Naive thymus-derived CD8-positive, alpha-beta T cell (primary cell): ENCODE measurements at regions not wholly inside any gene's neighbourhood (a gene's known extent, or its start where the extent isn't known, plus 50 kb on each side); places are given as distances from the start of the nearest gene placed in this dataset.

Experiments used
- ATAC-seq, 2 donors: fragments of 150-1000 bp; cut with Tn5 transposase in 1 of 2; sonication (Bioruptor Pico), chemical (Tn5 transposase) in 1 of 2; 1 replicate in 1 of 2; 2 replicates in 1 of 2; pipeline ENCODE4 v1.10.0; 2021; ENCODE audit warnings: mild to moderate bottlenecking in 2 of 2, moderate library complexity in 2 of 2
- POLR2A ChIA-PET: fragments of 350-600 bp; sonication (Branson Sonifier 250); formaldehyde crosslinking; loops from one replicate; lab custom pipeline; 2021; ENCODE audit warnings: antibody characterized with exemption; lab: Charles Lee
- DNase-seq, 10 donors: peaks; one replicate each; pipeline versions ENCODE4 v3.0.0 to v3.0.0-alpha.2; 2020 to 2022
- H3K27ac Mint-ChIP-seq, 10 donors: one replicate each; pipeline ENCODE4 v1.8.0; 2020 to 2022; ENCODE audit warnings: mild to moderate bottlenecking in 10 of 10, mixed read lengths in 10 of 10, moderate library complexity in 4 of 10, inconsistent platforms in 1 of 10
- H3K27me3 Mint-ChIP-seq, 5 donors: one replicate each; pipeline ENCODE4 v1.8.0; 2021 to 2022; ENCODE audit warnings: mixed read lengths in 5 of 5
- H3K36me3 Mint-ChIP-seq, 3 donors: one replicate each; pipeline ENCODE4 v1.8.0; 2020 to 2022; ENCODE audit warnings: mixed read lengths in 3 of 3, mild to moderate bottlenecking in 2 of 3, inconsistent platforms in 1 of 3
- H3K4me1 Mint-ChIP-seq, 4 donors: one replicate each; pipeline ENCODE4 v1.8.0; 2021 to 2022; ENCODE audit warnings: mixed read lengths in 4 of 4
- H3K4me3 Mint-ChIP-seq, 10 donors: one replicate each; pipeline ENCODE4 v1.8.0; 2020 to 2022; ENCODE audit warnings: mild to moderate bottlenecking in 10 of 10, mixed read lengths in 10 of 10, moderate library complexity in 6 of 10, inconsistent platforms in 1 of 10
- H3K9me3 Mint-ChIP-seq, 9 donors: one replicate each; pipeline ENCODE4 v1.8.0; 2020 to 2022; ENCODE audit warnings: mixed read lengths in 9 of 9, mild to moderate bottlenecking in 3 of 9, inconsistent platforms in 1 of 9, moderate library complexity in 1 of 9

DNA sequence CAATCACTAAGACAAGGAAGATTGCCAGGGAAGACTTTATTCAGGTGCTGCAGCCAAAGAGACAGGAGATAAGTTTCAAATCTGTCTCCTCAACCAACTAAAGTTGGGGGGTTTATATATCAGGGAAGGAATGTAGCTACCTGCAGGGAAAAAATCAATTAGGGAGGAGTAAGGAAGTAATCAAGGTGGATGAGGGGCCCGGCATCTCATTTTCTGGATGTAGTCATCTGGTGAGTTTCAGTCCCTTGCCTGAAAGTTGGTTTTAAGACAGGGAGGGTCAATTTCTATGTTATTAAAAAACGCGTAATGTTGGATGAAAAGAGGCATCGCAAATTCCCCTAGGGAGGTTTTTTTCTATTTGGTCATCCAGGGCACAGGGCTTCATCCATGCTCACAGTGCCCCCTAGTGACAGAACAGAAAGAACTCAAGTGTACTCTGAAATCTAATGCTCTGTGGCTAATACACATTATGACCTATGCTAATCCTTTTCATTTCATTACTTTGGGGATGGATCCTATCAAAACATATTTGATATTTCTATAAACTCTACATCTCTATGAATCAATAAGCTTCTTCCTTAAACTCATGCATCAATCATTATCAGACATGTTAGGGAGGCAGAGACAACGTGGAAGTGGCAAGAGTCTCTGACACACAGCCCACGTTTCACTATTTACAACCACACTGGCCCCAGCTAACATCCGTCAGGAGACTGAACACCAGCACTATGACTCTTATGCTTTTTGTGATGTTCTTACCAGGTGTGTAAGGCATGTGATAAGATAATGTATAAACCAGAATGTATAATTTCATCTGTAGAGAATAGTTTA is 1577.0 kb upstream of the TENM3 start:
- no peaks in the 10 kb centered on the region for H3K36me3 Mint-ChIP-seq
- H3K9me3 Mint-ChIP-seq, result peaks cover 0 to 1% (median 0%) of the 10 kb centered on the region in 9 donors
- H3K4me3 Mint-ChIP-seq, result peak overlapping the region in 1 of 10 donors; percentile 28
- no peak overlapping the region for H3K27ac Mint-ChIP-seq
- H3K27me3 Mint-ChIP-seq, result no peaks in the 10 kb centered on the region
- peak in 1 of 2 donors; percentile 62 for ATAC-seq
- POLR2A ChIA-PET, result no interaction called here
- peaks cover 0 to 8% (median 0%) of the 10 kb centered on the region in 4 donors for H3K4me1 Mint-ChIP-seq
- DNase-seq, result peak in 6 of 10 donors; percentile 14 to 69 (median 22)

DNA sequence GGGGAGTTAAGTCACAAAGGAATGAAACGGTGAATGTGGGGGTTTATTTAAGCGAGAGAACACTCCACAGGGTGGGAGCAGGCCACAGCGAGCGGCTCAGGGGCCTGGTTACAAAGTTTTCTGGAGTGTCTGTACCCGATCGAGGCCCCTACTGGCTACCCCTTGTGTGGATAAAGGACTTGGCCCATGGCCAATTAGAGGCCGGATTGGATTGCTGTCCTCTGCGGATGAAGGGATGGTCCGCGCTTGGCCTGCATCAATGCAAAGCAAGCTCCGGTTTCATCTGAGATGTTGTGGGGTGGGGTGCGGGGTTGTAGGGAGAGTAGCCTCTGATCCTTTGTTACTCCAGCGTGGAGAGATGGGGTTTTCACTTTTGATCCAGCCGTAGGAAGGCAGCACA is 1574.5 kb upstream of the TENM3 start:
- H3K27me3 Mint-ChIP-seq, result peaks cover 0 to 8% (median 3%) of the 10 kb centered on the region in 5 donors
- no peaks in the 10 kb centered on the region for H3K9me3 Mint-ChIP-seq
- DNase-seq (no peak), ATAC-seq (no peak)
- no peak overlapping the region for H3K27ac Mint-ChIP-seq
- H3K4me1 Mint-ChIP-seq, result peaks cover 0 to 8% (median 0%) of the 10 kb centered on the region in 4 donors
- no peak overlapping the region for H3K4me3 Mint-ChIP-seq
- H3K36me3 Mint-ChIP-seq, result no peaks in the 10 kb centered on the region
- POLR2A ChIA-PET, result no interaction called here

DNA sequence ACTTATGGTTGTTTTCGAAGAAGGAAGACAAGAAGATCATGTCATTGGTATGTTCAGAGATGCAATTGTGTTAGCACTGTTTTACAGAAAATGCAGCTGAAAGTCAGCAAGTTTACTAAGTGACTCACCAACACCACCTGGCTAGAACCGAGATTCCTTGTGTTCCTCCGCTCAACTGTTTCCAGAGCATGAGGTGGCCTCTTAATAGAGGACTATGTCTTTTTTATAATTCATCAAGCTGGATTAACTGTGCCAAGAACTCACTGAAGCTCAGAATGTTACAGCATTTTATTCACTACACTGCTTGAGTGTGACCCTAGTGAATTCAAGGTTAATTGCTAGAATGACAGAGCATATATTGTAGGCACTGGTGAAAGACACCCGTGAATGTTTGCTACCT is 1573.5 kb upstream of the TENM3 start:
- Mint-ChIP-seq H3K9me3 (no peaks in the 10 kb centered on the region), H3K27ac (no peak overlapping the region), H3K4me3 (no peak overlapping the region), H3K27me3 (peaks cover 0 to 8% (median 3%) of the 10 kb centered on the region in 5 donors), H3K4me1 (peaks cover 0 to 8% (median 0%) of the 10 kb centered on the region in 4 donors), H3K36me3 (no peaks in the 10 kb centered on the region)
- POLR2A ChIA-PET, result no interaction called here
- DNase-seq (no peak), ATAC-seq (no peak)

DNA sequence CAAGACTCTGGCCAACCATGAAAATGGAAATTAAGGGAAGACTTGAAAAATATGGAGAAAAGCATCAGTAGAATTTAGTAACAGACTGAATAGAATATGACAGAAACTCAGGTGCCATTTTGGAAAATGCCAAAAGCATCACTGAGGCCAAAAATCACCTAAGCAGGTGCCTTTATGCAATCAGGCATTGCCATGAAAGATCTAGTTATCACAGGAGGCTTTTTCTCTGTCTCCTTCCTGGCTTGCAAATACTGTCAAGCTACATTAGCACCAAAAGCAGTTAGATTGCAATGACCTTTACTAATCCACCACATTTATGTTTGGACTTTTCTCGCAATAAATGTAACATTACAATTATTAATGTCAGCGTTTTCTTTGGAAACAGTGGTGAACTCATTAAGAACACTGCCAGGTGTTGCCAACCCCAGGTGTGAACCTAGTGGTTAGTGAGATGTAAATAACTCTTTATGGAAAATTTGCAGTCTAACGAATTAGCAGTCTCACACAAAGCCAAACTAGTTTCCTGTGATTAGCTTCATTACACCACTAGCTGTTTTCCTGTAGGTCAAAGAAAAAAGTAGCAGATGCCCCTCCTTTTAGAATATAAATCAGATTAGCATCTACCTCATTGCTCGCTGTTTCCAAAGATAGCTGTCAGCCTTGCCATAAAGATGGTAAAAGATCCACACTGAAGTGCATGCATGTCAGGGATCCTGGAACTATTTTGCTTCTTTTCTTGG is 1568.4 kb upstream of the TENM3 start:
- ATAC-seq, result no peak

DNA sequence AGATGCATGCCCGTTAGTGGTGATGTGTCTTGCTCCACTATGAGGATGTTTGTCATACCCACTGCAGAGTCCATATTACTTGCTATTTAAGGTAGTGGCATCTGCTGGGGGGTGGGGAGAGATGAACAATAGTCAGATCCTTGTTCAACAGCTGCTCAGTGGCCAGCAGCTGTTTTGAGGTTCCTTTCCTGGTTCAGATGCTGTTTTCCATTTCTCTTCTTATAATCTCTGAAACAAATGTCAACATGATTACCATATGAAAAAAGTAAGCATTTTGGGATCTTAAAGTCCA is 1567.9 kb upstream of the TENM3 start:
- DNase-seq, result no peak
- no peak for ATAC-seq
- H3K27ac Mint-ChIP-seq, result no peak overlapping the region
- no peaks in the 10 kb centered on the region for H3K4me1 Mint-ChIP-seq
- no peaks in the 10 kb centered on the region for H3K9me3 Mint-ChIP-seq
- POLR2A ChIA-PET, result no interaction called here
- H3K36me3 Mint-ChIP-seq, result no peaks in the 10 kb centered on the region
- peaks cover 0 to 8% (median 5%) of the 10 kb centered on the region in 5 donors for H3K27me3 Mint-ChIP-seq
- H3K4me3 Mint-ChIP-seq, result no peak overlapping the region

More for the DNA sequence above, 1568.4 kb upstream of the TENM3 start:
- no peak overlapping the region for H3K27ac Mint-ChIP-seq
- POLR2A ChIA-PET, result no interaction called here
- no peaks in the 10 kb centered on the region for H3K9me3 Mint-ChIP-seq
- no peaks in the 10 kb centered on the region for H3K4me1 Mint-ChIP-seq
- no peak overlapping the region for H3K4me3 Mint-ChIP-seq
- peaks cover 0 to 8% (median 5%) of the 10 kb centered on the region in 5 donors for H3K27me3 Mint-ChIP-seq
- H3K36me3 Mint-ChIP-seq, result no peaks in the 10 kb centered on the region
- no peak for DNase-seq

DNA sequence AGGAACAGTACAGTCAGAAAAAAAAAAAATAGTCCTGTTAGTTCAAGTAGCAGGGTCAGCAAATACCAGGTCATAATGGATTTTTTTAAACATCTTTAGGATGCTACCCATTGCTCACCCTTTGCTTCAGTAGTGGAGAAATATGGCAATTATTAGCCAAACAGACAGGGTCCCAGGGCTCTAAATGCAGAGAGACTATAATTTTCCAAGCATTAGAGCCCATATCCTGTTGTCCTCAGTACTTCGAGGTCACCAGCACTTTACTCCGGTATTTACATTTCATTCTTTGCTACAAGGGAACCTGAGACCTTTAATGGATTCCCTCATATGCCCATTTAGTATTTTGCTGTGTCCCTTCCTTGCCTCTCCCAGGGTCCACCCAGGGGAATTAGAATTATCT is 1562.9 kb upstream of the TENM3 start:
- POLR2A ChIA-PET, result no interaction called here
- ATAC-seq (no peak), DNase-seq (no peak)
- H3K27ac Mint-ChIP-seq, result no peak overlapping the region
- H3K4me3 Mint-ChIP-seq, result no peak overlapping the region
- peaks cover 0 to 9% (median 0%) of the 10 kb centered on the region in 5 donors for H3K27me3 Mint-ChIP-seq
- no peaks in the 10 kb centered on the region for H3K36me3 Mint-ChIP-seq
- H3K4me1 Mint-ChIP-seq, result no peaks in the 10 kb centered on the region
- no peaks in the 10 kb centered on the region for H3K9me3 Mint-ChIP-seq

DNA sequence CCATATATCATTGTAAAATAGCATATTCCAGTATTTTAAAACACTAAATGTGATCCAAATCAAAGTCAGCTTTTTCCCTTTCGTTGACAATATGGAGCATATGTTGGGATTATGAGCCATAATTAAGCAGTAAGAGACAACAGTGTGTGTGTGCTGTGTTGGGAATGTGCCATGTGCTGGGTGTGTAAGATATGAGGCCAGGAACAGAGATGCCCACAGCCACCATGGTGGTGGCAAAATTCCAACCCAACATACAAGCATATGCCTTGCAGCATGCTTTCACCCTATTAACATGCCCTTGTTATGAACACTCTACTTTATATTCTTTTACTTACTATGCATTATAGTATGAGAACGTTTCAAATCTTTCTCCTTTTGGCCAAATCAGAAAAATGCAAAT is 1560.4 kb upstream of the TENM3 start:
- Mint-ChIP-seq H3K4me1 (no peaks in the 10 kb centered on the region), H3K27me3 (peaks cover 0 to 9% (median 0%) of the 10 kb centered on the region in 5 donors), H3K4me3 (no peak overlapping the region), H3K36me3 (no peaks in the 10 kb centered on the region), H3K27ac (no peak overlapping the region), H3K9me3 (peaks cover 0 to 3% (median 0%) of the 10 kb centered on the region in 9 donors)
- DNase-seq (no peak), ATAC-seq (no peak)
- POLR2A ChIA-PET, result no interaction called here

DNA sequence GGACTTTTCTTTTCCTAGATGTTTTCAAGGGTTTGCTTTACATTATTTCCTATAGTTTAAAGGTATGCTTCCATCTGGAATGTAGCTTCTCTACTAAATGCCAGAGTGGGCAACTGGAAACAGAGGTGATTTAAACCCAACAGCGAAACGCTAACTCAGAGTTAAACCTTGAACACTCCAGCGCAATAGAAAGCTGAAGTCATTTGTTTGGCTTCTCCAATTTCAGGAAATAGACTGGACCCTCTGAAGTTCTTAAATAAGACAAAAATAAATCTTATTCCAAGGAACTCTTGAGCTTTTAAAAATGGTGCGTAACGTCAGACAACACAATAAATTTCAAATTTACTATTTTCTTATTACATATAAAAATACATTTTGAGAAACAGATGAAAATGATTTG is 1560.0 kb upstream of the TENM3 start:
- DNase-seq (no peak), ATAC-seq (no peak)
- H3K4me3 Mint-ChIP-seq, result no peak overlapping the region
- H3K27me3 Mint-ChIP-seq, result peaks cover 0 to 7% (median 0%) of the 10 kb centered on the region in 5 donors
- H3K36me3 Mint-ChIP-seq, result no peaks in the 10 kb centered on the region
- H3K9me3 Mint-ChIP-seq, result peaks cover 0 to 3% (median 0%) of the 10 kb centered on the region in 9 donors
- POLR2A ChIA-PET, result no interaction called here
- no peaks in the 10 kb centered on the region for H3K4me1 Mint-ChIP-seq
- no peak overlapping the region for H3K27ac Mint-ChIP-seq

DNA sequence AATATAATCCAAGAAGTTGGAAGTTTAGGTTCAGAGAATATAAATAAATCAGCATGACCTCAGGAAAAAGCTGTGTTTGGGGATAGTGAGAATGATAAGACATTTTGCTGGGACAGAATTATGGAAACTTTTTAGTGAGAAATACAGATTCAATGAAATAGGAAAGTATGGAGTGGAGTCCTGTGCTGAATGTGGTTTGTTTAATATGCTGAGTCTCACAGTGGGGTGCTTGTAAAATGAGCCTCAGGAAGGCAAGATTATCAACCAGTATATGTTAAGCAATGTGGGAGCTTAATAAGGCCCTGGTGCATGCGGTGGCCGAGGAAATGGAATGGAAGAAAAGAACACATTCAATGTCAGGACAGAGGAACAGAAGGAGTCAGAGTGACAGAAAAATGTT is 1554.7 kb upstream of the TENM3 start:
- Mint-ChIP-seq H3K36me3 (no peaks in the 10 kb centered on the region), H3K4me3 (no peak overlapping the region), H3K27ac (no peak overlapping the region), H3K4me1 (no peaks in the 10 kb centered on the region), H3K9me3 (peaks cover 0 to 6% (median 0%) of the 10 kb centered on the region in 9 donors), H3K27me3 (peaks cover 0 to 12% (median 2%) of the 10 kb centered on the region in 5 donors)
- DNase-seq (no peak), ATAC-seq (no peak)
- POLR2A ChIA-PET, result no interaction called here

DNA sequence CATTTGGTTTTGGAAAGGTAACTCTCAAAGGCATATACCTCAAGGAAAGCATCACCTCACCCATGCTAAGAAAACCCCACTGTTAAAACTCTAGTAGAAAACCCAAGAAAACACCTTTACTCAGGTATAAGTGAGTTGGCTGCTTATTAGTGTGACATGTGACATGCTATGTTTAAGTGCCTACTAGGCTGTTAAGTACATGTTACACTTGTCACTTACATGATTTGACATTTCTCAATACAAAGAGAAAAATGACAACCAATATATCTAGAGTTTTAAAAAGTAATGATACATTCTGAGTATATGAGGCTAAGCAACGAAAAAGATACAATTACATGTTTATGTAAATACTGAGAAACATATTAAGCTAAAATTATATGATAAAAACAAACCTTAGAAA is 1548.3 kb upstream of the TENM3 start:
- Mint-ChIP-seq H3K36me3 (peaks cover 0 to 5% (median 0%) of the 10 kb centered on the region in 3 donors), H3K27ac (no peak overlapping the region), H3K9me3 (peaks cover 0 to 13% (median 3%) of the 10 kb centered on the region in 9 donors), H3K27me3 (peaks cover 0 to 9% (median 0%) of the 10 kb centered on the region in 5 donors), H3K4me1 (no peaks in the 10 kb centered on the region), H3K4me3 (no peak overlapping the region)
- DNase-seq, result no peak
- POLR2A ChIA-PET, result no interaction called here
- no peak for ATAC-seq

DNA sequence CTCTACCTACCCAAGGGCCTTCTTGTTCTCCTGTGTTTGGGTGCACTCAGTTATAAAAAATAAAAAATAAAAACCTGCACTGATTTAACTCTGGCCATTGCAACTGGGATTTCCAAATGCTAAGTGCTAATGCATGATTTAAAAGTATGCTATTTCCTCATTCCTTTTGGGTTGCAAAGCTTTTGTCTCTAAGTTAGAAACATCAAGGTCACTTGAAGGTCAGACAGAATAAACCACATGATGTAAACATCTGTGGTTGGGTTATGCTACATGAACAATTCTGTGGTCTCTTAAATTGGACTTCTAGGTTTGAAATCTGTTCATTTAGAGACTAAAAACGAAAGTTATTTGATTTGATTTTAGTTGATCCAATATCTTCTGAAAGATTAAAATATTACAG is 1547.4 kb upstream of the TENM3 start:
- Mint-ChIP-seq H3K4me1 (no peaks in the 10 kb centered on the region), H3K27me3 (peaks cover 0 to 9% (median 0%) of the 10 kb centered on the region in 5 donors), H3K4me3 (no peak overlapping the region), H3K36me3 (peaks cover 0 to 5% (median 0%) of the 10 kb centered on the region in 3 donors), H3K27ac (no peak overlapping the region), H3K9me3 (peaks cover 0 to 11% (median 3%) of the 10 kb centered on the region in 9 donors)
- ATAC-seq (no peak), DNase-seq (no peak)
- POLR2A ChIA-PET, result no interaction called here

DNA sequence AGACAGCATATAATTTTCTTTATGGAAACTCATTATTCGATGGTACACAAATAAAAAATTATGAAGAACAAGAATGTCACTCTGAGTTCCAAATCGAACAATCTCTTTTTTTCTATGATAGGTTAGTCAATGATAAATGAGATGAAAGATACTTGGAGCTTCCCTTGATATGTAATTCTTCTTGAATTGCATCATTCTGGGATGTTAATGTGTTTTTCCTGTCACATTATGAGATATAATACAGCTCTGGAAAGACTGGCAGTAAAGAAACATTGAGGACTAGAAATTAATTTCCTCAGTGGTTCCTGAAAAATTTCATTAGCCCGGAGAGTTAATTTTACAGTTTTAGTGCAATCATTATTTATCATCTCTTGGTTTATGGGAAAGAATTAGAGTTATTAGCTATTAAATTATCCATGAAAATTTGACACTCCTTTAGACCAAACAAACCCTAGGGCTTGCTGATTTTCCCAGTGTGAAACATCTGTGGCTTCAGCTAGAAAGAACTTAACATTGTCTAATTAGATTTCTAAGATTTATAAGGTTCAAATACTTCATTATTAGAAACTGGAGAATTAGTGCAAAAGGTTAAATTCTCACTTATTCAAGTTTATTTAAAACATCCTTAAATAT is 1546.6 kb upstream of the TENM3 start:
- H3K4me3 Mint-ChIP-seq, result no peak overlapping the region
- DNase-seq, result no peak
- POLR2A ChIA-PET, result no interaction called here
- no peak for ATAC-seq
- no peaks in the 10 kb centered on the region for H3K4me1 Mint-ChIP-seq
- peaks cover 0 to 9% (median 0%) of the 10 kb centered on the region in 5 donors for H3K27me3 Mint-ChIP-seq
- peaks cover 0 to 5% (median 0%) of the 10 kb centered on the region in 3 donors for H3K36me3 Mint-ChIP-seq
- no peak overlapping the region for H3K27ac Mint-ChIP-seq
- peaks cover 0 to 11% (median 3%) of the 10 kb centered on the region in 9 donors for H3K9me3 Mint-ChIP-seq
